Naive B cell (primary cell): ENCODE measurements at regions not wholly inside any gene's neighbourhood (a gene's known extent, or its start where the extent isn't known, plus 50 kb on each side); places are given as distances from the start of the nearest gene placed in this dataset.

Experiments used
- ATAC-seq, 2 donors: fragments of 150-1000 bp; cut with Tn5 transposase; 2 replicates each; pipeline ENCODE4 v1.10.0; 2021; ENCODE audit warnings: low read depth in 2 of 2, mild to moderate bottlenecking in 2 of 2, moderate library complexity in 2 of 2
- DNase-seq: peaks from one replicate; pipeline ENCODE4 v3.0.0; 2022
- H3K27ac Mint-ChIP-seq, 6 donors: one replicate each; pipeline ENCODE4 v1.8.0; 2020 to 2022; ENCODE audit warnings: mild to moderate bottlenecking in 6 of 6, mixed read lengths in 6 of 6, moderate library complexity in 5 of 6, inconsistent platforms in 2 of 6
- H3K27me3 Mint-ChIP-seq, 3 donors: one replicate each; pipeline ENCODE4 v1.8.0; 2021 to 2022; ENCODE audit warnings: mixed read lengths in 3 of 3, mild to moderate bottlenecking in 1 of 3
- H3K36me3 Mint-ChIP-seq, 2 donors: one replicate each; pipeline ENCODE4 v1.8.0; 2020 to 2022; ENCODE audit warnings: mixed read lengths in 2 of 2, inconsistent platforms in 1 of 2, mild to moderate bottlenecking in 1 of 2
- H3K4me1 Mint-ChIP-seq, 3 donors: one replicate each; pipeline ENCODE4 v1.8.0; 2020 to 2022; ENCODE audit warnings: mixed read lengths in 3 of 3, inconsistent platforms in 1 of 3, mild to moderate bottlenecking in 1 of 3, moderate library complexity in 1 of 3
- H3K4me3 Mint-ChIP-seq, 8 donors: one replicate each; pipeline ENCODE4 v1.8.0; 2020 to 2022; ENCODE audit warnings: mild to moderate bottlenecking in 8 of 8, mixed read lengths in 8 of 8, moderate library complexity in 8 of 8, inconsistent platforms in 2 of 8
- H3K9me3 Mint-ChIP-seq, 7 donors: one replicate each; pipeline ENCODE4 v1.8.0; 2020 to 2022; ENCODE audit warnings: mixed read lengths in 7 of 7, mild to moderate bottlenecking in 5 of 7, inconsistent platforms in 2 of 7, moderate library complexity in 1 of 7

DNA sequence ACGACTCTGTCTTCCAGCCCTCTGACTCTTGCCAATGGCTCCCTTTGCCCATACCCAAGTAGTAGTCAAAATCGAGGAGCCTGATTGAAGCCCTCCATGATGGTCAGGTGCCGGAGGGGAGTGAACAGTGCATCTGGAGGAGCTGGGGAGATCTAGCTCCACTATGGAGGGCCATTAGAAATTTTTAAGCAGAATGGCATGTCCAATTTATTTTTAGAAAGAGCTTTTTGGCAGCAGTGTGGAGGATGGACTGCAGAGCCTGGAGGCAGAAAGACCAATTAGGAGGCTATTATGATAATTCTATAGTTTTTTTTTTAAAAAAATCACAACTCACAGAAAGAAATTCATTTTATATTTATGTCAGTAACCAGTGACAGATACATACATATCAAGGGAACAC, 92.7 kb upstream of the SLC7A1 start:
- peaks cover 23 to 25% (median 24%) of the 10 kb centered on the region in 3 donors for H3K27me3 Mint-ChIP-seq
- H3K27ac Mint-ChIP-seq, result no peak overlapping the region
- H3K36me3 Mint-ChIP-seq, result no peaks in the 10 kb centered on the region
- DNase-seq, result no peak
- peaks cover 0 to 6% (median 4%) of the 10 kb centered on the region in 7 donors for H3K9me3 Mint-ChIP-seq
- no peak for ATAC-seq
- no peaks in the 10 kb centered on the region for H3K4me1 Mint-ChIP-seq
- H3K4me3 Mint-ChIP-seq, result no peak overlapping the region

DNA sequence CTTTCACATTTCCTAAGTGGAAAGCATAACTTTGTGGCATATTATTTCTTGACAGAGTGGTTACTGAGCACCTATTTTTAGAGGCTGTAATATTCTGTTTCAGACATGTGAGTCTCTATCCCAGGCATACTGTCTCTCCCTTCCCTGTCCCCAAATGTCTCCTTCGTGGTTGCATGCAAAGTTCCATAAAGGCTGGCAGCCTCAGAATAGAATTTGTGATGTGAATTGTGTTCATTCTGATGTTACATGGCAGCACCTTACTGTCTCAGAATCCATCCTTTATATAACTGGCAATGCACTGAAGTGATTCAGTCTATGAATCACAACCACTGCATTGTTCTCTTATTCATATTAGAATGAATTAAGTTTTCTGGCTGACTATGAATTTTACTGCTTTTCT, 89.0 kb upstream of the SLC7A1 start:
- peaks cover 12 to 30% (median 30%) of the 10 kb centered on the region in 3 donors for H3K27me3 Mint-ChIP-seq
- H3K36me3 Mint-ChIP-seq, result no peaks in the 10 kb centered on the region
- no peak overlapping the region for H3K4me3 Mint-ChIP-seq
- ATAC-seq (no peak), DNase-seq (no peak)
- no peaks in the 10 kb centered on the region for H3K4me1 Mint-ChIP-seq
- no peak overlapping the region for H3K27ac Mint-ChIP-seq
- H3K9me3 Mint-ChIP-seq, result peaks cover 0 to 9% (median 3%) of the 10 kb centered on the region in 7 donors

DNA sequence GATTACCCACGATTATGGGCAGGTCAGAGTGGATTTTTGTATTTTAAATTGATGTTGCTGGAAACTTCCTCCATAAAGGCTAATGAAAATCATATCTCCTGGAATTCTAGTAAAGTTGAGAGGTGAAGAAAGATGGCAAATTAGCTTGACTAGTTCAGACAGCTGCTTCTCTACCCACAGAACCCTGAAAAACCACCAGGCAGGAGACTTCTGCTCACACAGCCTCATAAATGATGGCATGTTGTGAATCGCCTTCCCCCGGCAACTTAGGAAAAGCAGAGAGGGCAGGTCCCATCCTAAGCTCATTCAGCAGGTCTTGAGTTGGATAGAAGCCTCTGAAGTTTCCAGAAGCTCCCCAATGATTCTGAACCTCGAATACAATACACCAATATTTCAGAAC, 87.6 kb upstream of the SLC7A1 start:
- H3K36me3 Mint-ChIP-seq, result no peaks in the 10 kb centered on the region
- no peak for DNase-seq

DNA sequence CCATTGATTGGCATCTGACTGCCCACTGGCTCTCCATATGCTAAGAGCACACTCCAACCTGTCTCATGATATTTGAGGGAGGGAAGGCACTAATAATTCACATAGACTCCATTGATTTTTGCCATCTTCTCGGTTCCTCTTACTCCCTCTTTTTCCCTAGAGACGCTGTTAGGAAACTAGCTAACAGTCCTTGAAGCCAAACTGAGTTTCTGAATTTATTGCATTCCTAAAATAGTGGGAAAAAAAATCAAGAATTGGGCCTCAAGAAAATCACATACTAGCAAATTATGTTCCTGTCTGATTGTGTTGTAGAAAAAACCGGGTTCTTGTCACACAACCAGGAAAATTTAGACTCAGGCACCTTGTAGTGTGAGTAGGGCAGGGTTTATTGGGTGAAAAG, 86.4 kb upstream of the SLC7A1 start:
- H3K4me1 Mint-ChIP-seq, result no peaks in the 10 kb centered on the region
- H3K36me3 Mint-ChIP-seq, result no peaks in the 10 kb centered on the region
- no peak for DNase-seq
- no peak overlapping the region for H3K4me3 Mint-ChIP-seq
- H3K27ac Mint-ChIP-seq, result peak overlapping the region in 1 of 6 donors; percentile 9
- peaks cover 12 to 28% (median 18%) of the 10 kb centered on the region in 3 donors for H3K27me3 Mint-ChIP-seq
- peaks cover 0 to 9% (median 3%) of the 10 kb centered on the region in 7 donors for H3K9me3 Mint-ChIP-seq
- no peak for ATAC-seq

More for the DNA sequence above, 87.6 kb upstream of the SLC7A1 start:
- Mint-ChIP-seq H3K27ac (no peak overlapping the region), H3K27me3 (peaks cover 11 to 29% (median 22%) of the 10 kb centered on the region in 3 donors), H3K9me3 (peaks cover 0 to 9% (median 3%) of the 10 kb centered on the region in 7 donors), H3K4me1 (no peaks in the 10 kb centered on the region), H3K4me3 (no peak overlapping the region)
- no peak for ATAC-seq

GRCh38 chr13:29679396-29680053, 84.0 kb upstream of the SLC7A1 start:
- Mint-ChIP-seq H3K27me3 (peaks cover 16 to 35% (median 26%) of the 10 kb centered on the region in 3 donors), H3K4me3 (no peak overlapping the region), H3K4me1 (no peaks in the 10 kb centered on the region), H3K36me3 (no peaks in the 10 kb centered on the region), H3K27ac (peak overlapping the region in 1 of 6 donors; percentile 8), H3K9me3 (peaks cover 2 to 9% (median 3%) of the 10 kb centered on the region in 7 donors)
- DNase-seq (no peak), ATAC-seq (no peak)

DNA sequence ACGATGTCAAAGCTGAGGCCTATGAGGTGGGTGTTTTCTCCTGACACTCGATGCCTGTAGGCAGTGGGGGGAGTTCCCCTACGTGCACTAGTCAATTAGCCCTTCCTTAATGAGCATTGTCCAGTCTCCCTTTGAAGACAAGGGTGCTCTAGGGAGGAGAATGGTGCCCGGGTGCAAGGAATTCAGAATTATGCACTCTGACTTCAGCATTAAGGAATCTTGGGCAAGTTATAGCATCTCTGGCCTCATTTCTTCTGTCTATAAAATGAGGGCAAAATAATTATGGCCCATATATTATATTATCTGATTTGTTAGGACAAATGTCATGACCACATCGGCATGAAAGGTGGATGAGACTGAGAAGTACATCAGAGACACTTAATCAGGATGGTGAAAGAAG, 82.1 kb upstream of the SLC7A1 start:
- Mint-ChIP-seq H3K4me3 (no peak overlapping the region), H3K27ac (no peak overlapping the region), H3K27me3 (peaks cover 16 to 35% (median 26%) of the 10 kb centered on the region in 3 donors), H3K4me1 (no peaks in the 10 kb centered on the region), H3K36me3 (no peaks in the 10 kb centered on the region), H3K9me3 (peaks cover 0 to 5% (median 4%) of the 10 kb centered on the region in 7 donors)
- ATAC-seq, result no peak
- DNase-seq, result no peak

- no peak overlapping the region for H3K4me3 Mint-ChIP-seq
- H3K36me3 Mint-ChIP-seq, result no peaks in the 10 kb centered on the region
- no peak overlapping the region for H3K27ac Mint-ChIP-seq
- no peak for DNase-seq
- peaks cover 16 to 34% (median 26%) of the 10 kb centered on the region in 3 donors for H3K27me3 Mint-ChIP-seq
- no peak for ATAC-seq
- H3K4me1 Mint-ChIP-seq, result no peaks in the 10 kb centered on the region
- peaks cover 0 to 11% (median 4%) of the 10 kb centered on the region in 7 donors for H3K9me3 Mint-ChIP-seq
These were observed 81.5 kb upstream of the SLC7A1 start for GRCh38 chr13:29676941-29677452.

- Mint-ChIP-seq H3K36me3 (no peaks in the 10 kb centered on the region), H3K4me1 (no peaks in the 10 kb centered on the region), H3K9me3 (peaks cover 0 to 15% (median 4%) of the 10 kb centered on the region in 7 donors), H3K27ac (no peak overlapping the region), H3K27me3 (peaks cover 16 to 29% (median 26%) of the 10 kb centered on the region in 3 donors), H3K4me3 (no peak overlapping the region)
- ATAC-seq, result no peak
- no peak for DNase-seq
These were observed 81.0 kb upstream of the SLC7A1 start for GRCh38 chr13:29676535-29676934.

DNA sequence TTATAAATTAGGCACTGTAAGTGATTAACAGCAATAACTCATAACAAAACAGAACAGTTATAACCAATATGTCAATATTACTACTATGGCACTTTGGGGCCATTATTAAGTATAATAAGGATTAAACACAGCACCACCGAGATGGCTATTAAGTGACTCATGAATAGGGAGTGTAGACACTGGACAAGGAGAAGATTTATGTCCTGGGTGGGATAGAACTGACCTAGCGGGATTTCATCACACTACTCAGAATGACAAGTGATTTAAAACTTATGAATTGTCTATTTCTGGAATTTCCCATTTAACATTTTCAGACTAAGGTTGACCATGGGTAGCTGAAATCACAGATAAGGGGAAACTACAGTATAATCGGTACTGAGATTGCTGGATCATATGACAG, 79.0 kb upstream of the SLC7A1 start:
- no peak for DNase-seq
- peaks cover 1 to 15% (median 5%) of the 10 kb centered on the region in 7 donors for H3K9me3 Mint-ChIP-seq
- peaks cover 16 to 20% (median 18%) of the 10 kb centered on the region in 3 donors for H3K27me3 Mint-ChIP-seq
- no peak overlapping the region for H3K27ac Mint-ChIP-seq
- no peaks in the 10 kb centered on the region for H3K36me3 Mint-ChIP-seq
- no peak overlapping the region for H3K4me3 Mint-ChIP-seq
- no peaks in the 10 kb centered on the region for H3K4me1 Mint-ChIP-seq
- no peak for ATAC-seq

GRCh38 chr13:29664591-29664990, 69.1 kb upstream of the SLC7A1 start:
- peaks cover 18 to 37% (median 36%) of the 10 kb centered on the region in 3 donors for H3K27me3 Mint-ChIP-seq
- H3K4me1 Mint-ChIP-seq, result peaks cover 0 to 5% (median 0%) of the 10 kb centered on the region in 3 donors
- no peak overlapping the region for H3K4me3 Mint-ChIP-seq
- H3K9me3 Mint-ChIP-seq, result peaks cover 13 to 41% (median 18%) of the 10 kb centered on the region in 7 donors
- ATAC-seq, result peak in 1 of 2 donors; percentile 44
- no peak overlapping the region for H3K27ac Mint-ChIP-seq
- peaks cover 10 to 20% of the 10 kb centered on the region in 2 donors for H3K36me3 Mint-ChIP-seq
- DNase-seq, result no peak

DNA sequence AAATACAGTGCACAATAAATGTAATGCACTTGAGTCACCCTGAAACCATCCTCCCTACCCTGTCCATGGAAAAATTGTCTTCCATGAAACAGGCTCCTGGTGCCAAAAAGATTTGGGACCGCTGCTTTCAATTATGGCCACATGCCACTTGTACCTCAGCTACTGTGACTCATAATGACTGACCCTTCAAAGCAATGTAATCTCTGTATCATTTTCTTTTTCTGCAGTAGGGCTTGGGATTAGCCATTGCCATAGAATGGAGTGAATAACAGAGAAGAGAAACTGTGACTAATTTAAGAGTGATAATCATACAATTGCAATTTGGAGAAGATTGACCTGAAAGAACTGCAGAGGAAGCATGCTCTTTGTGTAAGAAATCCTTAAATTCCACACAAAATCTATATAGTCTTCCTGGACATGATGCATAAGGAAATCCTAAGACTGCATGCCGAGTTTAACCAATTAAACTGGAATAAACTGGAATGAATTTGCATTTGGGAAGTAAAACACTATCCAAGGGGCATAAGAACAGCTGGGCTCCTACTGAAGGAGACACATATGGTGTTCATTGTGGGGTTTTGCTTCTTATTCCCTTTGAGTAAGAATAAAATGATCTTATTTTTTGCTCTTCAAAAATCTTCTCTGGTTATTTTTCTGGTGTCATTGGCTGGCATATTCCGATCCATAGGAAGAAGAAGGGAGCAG, 59.5 kb upstream of the SLC7A1 start:
- no peak for ATAC-seq
- H3K36me3 Mint-ChIP-seq, result peaks cover 0 to 8% of the 10 kb centered on the region in 2 donors

GRCh38 chr13:29654384-29654783, 58.9 kb upstream of the SLC7A1 start:
- Mint-ChIP-seq H3K27ac (no peak overlapping the region), H3K27me3 (peaks cover 0 to 26% (median 10%) of the 10 kb centered on the region in 3 donors), H3K4me1 (no peaks in the 10 kb centered on the region), H3K4me3 (no peak overlapping the region), H3K9me3 (peaks cover 0 to 38% (median 20%) of the 10 kb centered on the region in 7 donors), H3K36me3 (peaks cover 0 to 1% of the 10 kb centered on the region in 2 donors)
- no peak for DNase-seq
- no peak for ATAC-seq

More for the DNA sequence above, 59.5 kb upstream of the SLC7A1 start:
- no peak for DNase-seq
- no peaks in the 10 kb centered on the region for H3K4me1 Mint-ChIP-seq
- H3K4me3 Mint-ChIP-seq, result no peak overlapping the region
- peaks cover 6 to 44% (median 24%) of the 10 kb centered on the region in 7 donors for H3K9me3 Mint-ChIP-seq
- H3K27ac Mint-ChIP-seq, result peak overlapping the region in 1 of 6 donors; percentile 27
- peaks cover 0 to 26% (median 10%) of the 10 kb centered on the region in 3 donors for H3K27me3 Mint-ChIP-seq

DNA sequence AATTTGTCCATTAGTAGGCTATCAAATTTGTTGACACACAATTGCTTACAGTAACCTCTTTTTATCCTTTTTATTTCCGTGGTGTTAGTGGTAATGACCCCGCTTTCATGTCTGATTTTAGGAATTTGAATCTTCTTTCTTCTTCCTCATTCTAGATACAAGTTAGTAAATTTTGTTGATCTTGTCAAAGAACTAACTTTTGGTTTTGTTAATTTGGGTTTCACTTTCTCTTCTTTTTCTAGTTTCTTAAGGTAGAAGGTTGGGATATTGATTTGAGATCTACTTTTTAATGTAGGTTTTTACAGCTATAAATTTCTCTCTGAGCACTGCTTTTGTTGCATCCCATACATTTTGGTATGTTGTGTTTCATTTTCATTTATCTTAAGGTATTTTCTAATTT, 53.3 kb upstream of the SLC7A1 start:
- DNase-seq (no peak), ATAC-seq (no peak)
- H3K4me3 Mint-ChIP-seq, result peak overlapping the region in 1 of 8 donors; percentile 76
- H3K27ac Mint-ChIP-seq, result no peak overlapping the region
- no peaks in the 10 kb centered on the region for H3K4me1 Mint-ChIP-seq
- peaks cover 4 to 13% (median 9%) of the 10 kb centered on the region in 7 donors for H3K9me3 Mint-ChIP-seq
- peaks cover 0 to 16% (median 10%) of the 10 kb centered on the region in 3 donors for H3K27me3 Mint-ChIP-seq
- peaks cover 5 to 8% of the 10 kb centered on the region in 2 donors for H3K36me3 Mint-ChIP-seq
